Astrocyte of the cerebellum (primary cell): ENCODE measurements at regions not wholly inside any gene's neighbourhood (a gene's known extent, or its start where the extent isn't known, plus 50 kb on each side); places are given as distances from the start of the nearest gene placed in this dataset.

Source experiments
- DNase-seq: peaks from one replicate; pipeline ENCODE4 v3.0.0-alpha.2; 2011; ENCODE audit warnings: low read depth
- H3K4me3 ChIP-seq: 2 replicates; pipeline ENCODE4 v1.5.1; 2011; ENCODE audit warnings: mild to moderate bottlenecking, low read depth, low read length, moderate library complexity
- CTCF ChIP-seq: IDR thresholded peaks from 2 replicates; pipeline ENCODE4 v1.5.1; 2012; ENCODE audit warnings: low read length, low read depth, moderate library complexity, mild to moderate bottlenecking; ENCODE audit errors: missing control alignments
- in situ Hi-C: cut with HindIII; loops from 2 replicates; pipeline ENCODE4 v1.10.0; 2017; ENCODE audit warnings: low sequenced_read_pairs

- H3K4me3 ChIP-seq = no peak overlapping the region
- no peak for TF ChIP-seq CTCF
- DNase-seq = no peak
- in situ Hi-C loops = no loop called here
These were observed 234.3 kb downstream of the QKI start for GRCh38 chr6:163648868-163649267.

GRCh38 chr6:163647624-163648023, 233.1 kb downstream of the QKI start:
- TF ChIP-seq CTCF = no peak
- DNase-seq = no peak
- no peak overlapping the region for H3K4me3 ChIP-seq
- in situ Hi-C loops = no loop called here

- no peak for TF ChIP-seq CTCF
These were observed 232.3 kb downstream of the QKI start for GRCh38 chr6:163646866-163647265.

GRCh38 chr6:163646133-163646532, 231.6 kb downstream of the QKI start:
- in situ Hi-C loops = no loop called here
- no peak overlapping the region for H3K4me3 ChIP-seq
- no peak for TF ChIP-seq CTCF
- DNase-seq = no peak

More at GRCh38 chr6:163646866-163647265, 232.3 kb downstream of the QKI start:
- in situ Hi-C loops = no loop called here
- DNase-seq = no peak
- no peak overlapping the region for H3K4me3 ChIP-seq

GRCh38 chr6:163645560-163645959, 231.0 kb downstream of the QKI start:
- no peak for DNase-seq
- no peak for TF ChIP-seq CTCF
- in situ Hi-C loops = no loop called here
- no peak overlapping the region for H3K4me3 ChIP-seq

GRCh38 chr6:163643866-163644265, 229.3 kb downstream of the QKI start:
- TF ChIP-seq CTCF = no peak
- no peak overlapping the region for H3K4me3 ChIP-seq
- in situ Hi-C loops = no loop called here
- DNase-seq = no peak

GRCh38 chr6:163641706-163642105, 227.2 kb downstream of the QKI start:
- in situ Hi-C loops = no loop called here
- TF ChIP-seq CTCF = no peak
- no peak overlapping the region for H3K4me3 ChIP-seq
- DNase-seq = no peak
